GM12875 (cell line): ENCODE measurements at regions not wholly inside any gene's neighbourhood (a gene's known extent, or its start where the extent isn't known, plus 50 kb on each side); places are given as distances from the start of the nearest gene placed in this dataset.

Experiments used
- H3K4me3 ChIP-seq: one replicate; pipeline ENCODE4 v1.5.1; 2011; ENCODE audit warnings: low read depth, low read length, control low read depth
- CTCF ChIP-seq: IDR thresholded peaks from 2 replicates; pipeline ENCODE4 v1.5.1; 2011; ENCODE audit warnings: low read depth, mild to moderate bottlenecking, control low read depth, inconsistent platforms, low read length, moderate library complexity, borderline replicate concordance; ENCODE audit not compliant: insufficient read depth

GRCh38 chr3:177300842-177301241, 103.6 kb upstream of the TBL1XR1 start:
- no peak for TF ChIP-seq CTCF
- no peak overlapping the region for H3K4me3 ChIP-seq

- no peak for TF ChIP-seq CTCF
- H3K4me3 ChIP-seq = no peak overlapping the region
Measured at GRCh38 chr3:177306252-177306651, 109.0 kb upstream of the TBL1XR1 start.

- H3K4me3 ChIP-seq = no peak overlapping the region
- TF ChIP-seq CTCF = no peak
Measured at GRCh38 chr3:177307391-177307790, 110.1 kb upstream of the TBL1XR1 start.

- TF ChIP-seq CTCF = no peak
- H3K4me3 ChIP-seq = no peak overlapping the region
Measured at GRCh38 chr3:177307826-177308225, 110.5 kb upstream of the TBL1XR1 start.

GRCh38 chr3:177308286-177308685, 111.0 kb upstream of the TBL1XR1 start:
- no peak for TF ChIP-seq CTCF

GRCh38 chr3:177308911-177309310, 111.6 kb upstream of the TBL1XR1 start:
- TF ChIP-seq CTCF = no peak
- H3K4me3 ChIP-seq = no peak overlapping the region

More at GRCh38 chr3:177308286-177308685, 111.0 kb upstream of the TBL1XR1 start:
- H3K4me3 ChIP-seq = no peak overlapping the region

- no peak for TF ChIP-seq CTCF
- H3K4me3 ChIP-seq = no peak overlapping the region
Measured at GRCh38 chr3:177312491-177312890, 115.2 kb upstream of the TBL1XR1 start.
